GM21717 (cell line): ENCODE measurements at regions not wholly inside any gene's neighbourhood (a gene's known extent, or its start where the extent isn't known, plus 50 kb on each side); places are given as distances from the start of the nearest gene placed in this dataset.
"Not testable (repeated sequence)": the region's sequence is repeated elsewhere in the genome, so short reads cannot be mapped to it uniquely, and the experiment has no call there.

Experiments used
- ATAC-seq: cut with Tn5 transposase; IDR thresholded peaks from one replicate; pipeline ENCODE4 v1.9.1; 2021; ENCODE audit warnings: mild to moderate bottlenecking, moderate library complexity; ENCODE audit not compliant: unreplicated experiment

DNA sequence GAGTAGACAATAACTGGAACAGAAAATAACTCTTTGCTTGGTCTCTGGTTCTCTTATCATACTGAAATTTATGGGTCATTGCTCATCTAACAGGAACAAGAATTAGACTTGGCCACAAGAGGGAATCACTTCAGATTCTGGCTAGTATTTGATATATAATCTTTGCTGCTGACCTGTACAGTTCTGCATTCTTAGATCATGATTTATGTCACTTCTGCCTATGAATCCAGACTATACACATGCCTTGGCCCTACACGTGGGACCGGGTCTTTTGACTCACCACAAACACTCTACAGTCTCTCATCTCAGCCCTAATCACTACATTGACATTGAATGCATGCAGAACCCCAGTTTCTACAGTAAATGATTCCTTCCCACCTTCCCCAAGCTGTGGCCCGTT, 162.5 kb upstream of the SOX2 start:
- no peak for ATAC-seq

GRCh38 chr3:181541414-181541813, 170.3 kb upstream of the SOX2 start:
- no peak for ATAC-seq

- no peak for ATAC-seq
Observed at GRCh38 chr3:181534781-181535221, 176.9 kb upstream of the SOX2 start.

DNA sequence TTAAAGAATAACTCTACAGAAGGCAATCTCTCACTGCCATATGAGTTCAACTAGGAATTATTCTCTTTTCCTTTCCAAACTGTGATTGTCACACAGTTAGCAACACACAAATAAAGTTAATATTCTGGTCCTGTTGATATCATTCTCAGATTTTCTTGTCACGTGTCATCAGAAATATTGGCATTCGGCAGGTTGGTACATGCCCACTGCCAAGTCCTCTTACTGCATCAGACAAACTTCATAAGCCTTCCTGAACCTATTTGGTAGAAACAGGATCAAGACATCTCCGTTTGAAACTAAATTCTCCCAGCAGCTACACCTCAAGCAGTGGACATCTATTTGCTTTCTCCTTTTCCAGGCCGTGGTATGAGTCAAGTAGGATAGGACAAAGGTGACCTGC, 177.9 kb upstream of the SOX2 start:
- no peak for ATAC-seq

GRCh38 chr3:181530584-181530983, 181.1 kb upstream of the SOX2 start:
- no peak for ATAC-seq

DNA sequence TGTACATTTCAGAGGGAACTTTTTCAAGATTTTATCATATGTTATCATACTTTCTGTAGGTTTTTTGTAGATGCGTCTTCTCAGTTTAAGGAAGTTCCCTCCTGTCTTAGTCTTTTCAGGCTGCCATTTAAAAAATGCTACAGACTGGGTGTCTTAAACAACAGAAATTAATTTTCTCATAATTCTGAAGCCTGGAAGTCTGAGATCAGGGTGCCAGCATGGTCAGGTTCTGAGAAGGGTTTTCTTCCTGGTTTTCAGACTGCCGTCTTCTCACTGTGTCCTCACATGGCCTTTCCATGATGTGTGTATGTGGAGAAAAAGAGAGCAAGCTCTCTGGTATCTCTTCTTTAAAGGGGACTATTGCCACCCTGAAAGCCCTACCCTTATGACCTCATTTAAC, 189.9 kb upstream of the SOX2 start:
- no peak for ATAC-seq

- no peak for ATAC-seq
Observed at GRCh38 chr3:181518222-181518621, 193.5 kb upstream of the SOX2 start.

GRCh38 chr3:181512787-181513186, 198.9 kb upstream of the SOX2 start:
- ATAC-seq, result no peak

- no peak for ATAC-seq
Observed at GRCh38 chr3:181510500-181510899, 201.2 kb upstream of the SOX2 start.

GRCh38 chr3:181497358-181497757, 214.4 kb upstream of the SOX2 start:
- ATAC-seq, result no peak

GRCh38 chr3:181493423-181493822, 218.3 kb upstream of the SOX2 start:
- ATAC-seq, result no peak

- no peak for ATAC-seq
Observed at GRCh38 chr3:181488536-181488935, 223.2 kb upstream of the SOX2 start.

DNA sequence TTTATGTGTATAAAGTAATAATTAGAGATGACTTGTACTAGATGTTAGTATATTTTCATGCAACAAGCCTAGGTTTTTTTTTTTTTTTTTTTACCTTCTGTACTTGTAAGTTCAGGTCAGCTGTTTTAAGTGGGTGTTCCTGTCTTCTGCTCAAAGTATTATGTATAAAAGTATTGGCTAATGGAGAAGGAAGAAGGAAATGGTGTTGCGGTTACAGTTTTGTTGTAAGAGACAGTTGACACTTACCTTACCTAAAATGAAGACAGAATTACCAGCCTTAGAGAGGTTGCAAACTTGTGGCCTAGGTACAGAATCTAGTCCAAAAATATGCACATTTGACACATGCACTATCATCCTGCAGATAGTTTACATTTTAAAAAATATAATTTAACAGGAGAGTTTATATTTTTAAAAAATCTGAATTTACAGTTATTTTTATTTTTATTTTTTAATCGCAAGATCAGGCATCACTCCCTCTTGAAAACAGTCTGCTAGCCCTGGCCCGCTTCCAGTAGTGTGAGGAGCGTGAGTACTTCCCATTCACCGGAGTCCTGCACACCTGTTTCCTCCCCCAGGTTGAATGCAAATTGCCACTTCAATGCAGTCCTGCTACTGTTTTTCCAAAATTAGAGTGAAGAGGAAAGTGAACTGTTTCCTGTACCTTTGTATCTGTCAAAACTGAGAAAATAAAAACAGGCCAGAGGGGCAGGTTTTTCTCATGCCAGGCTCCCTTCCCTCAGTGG, 224.3 kb upstream of the SOX2 start:
- no peak for ATAC-seq

GRCh38 chr3:181486141-181486885, 225.4 kb upstream of the SOX2 start:
- ATAC-seq, result no peak

- no peak for ATAC-seq
Observed at GRCh38 chr3:181484026-181484425, 227.7 kb upstream of the SOX2 start.

DNA sequence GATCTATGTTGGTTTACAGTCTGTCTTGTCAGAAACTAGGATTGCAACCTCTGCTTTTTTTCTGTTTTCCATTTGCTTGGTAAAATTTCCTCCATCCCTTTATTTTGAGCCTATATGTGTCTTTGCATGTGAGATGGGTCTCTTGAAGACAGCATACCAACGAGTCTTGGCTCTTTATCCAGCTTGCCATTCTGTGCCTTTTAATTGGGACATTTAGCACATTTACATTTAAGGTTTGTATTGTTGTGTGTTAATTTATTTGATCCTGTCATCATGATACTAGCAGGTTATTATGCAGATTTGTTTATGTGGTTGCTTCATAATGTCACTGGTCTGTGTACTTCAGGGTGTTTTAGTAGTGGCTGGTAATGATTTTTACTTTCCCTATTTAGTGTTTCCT, 236.6 kb upstream of the SOX2 start:
- not testable (repeated sequence) for ATAC-seq

DNA sequence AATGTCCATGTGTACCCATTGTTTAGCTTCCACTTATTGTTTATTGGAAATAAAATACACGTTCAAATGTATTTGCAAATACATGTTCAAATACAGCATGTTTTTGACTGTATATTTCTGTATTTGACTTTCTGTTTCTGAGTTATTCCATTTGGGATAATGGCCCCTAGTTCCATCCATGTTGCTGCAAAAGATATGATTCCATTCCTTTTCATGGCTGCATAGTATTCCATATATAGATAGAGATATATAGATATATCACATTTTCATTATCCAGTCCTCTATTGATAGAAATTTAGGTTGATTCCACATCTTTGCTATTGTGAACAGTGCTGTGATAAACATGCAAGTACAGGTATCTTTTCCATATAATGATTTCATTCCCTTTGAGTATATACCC, 241.4 kb upstream of the SOX2 start:
- ATAC-seq, result no peak

DNA sequence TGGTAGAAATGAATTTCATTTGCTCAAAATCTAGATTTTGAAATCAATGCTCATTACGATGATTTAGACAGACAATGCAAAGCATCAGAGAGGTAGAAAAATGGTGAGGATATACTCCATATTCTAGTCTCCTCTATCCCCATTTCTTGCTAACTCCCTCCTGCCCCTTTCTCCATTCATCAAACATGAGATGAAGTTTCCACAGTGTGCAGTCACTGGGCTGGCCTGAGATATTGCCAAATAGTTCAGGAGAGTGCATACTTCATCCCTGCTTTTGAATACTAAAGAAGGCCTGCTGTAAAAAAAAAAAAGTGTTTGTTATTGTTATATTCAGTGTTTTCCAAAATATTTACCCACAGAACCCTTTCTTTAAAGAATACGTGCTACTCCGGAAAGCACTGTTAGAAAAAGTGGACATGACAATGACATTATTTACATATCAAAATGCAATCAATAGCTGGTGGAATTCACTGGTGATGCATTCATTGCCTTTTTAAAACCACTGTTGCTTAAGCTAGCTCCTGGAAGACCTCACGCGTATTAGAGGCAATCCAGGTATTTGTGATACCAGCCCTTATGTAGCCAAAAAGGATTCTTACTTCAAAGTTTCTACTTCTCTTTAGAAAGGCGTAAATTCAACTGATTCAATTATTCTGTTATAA, 247.6 kb upstream of the SOX2 start:
- ATAC-seq, result no peak

DNA sequence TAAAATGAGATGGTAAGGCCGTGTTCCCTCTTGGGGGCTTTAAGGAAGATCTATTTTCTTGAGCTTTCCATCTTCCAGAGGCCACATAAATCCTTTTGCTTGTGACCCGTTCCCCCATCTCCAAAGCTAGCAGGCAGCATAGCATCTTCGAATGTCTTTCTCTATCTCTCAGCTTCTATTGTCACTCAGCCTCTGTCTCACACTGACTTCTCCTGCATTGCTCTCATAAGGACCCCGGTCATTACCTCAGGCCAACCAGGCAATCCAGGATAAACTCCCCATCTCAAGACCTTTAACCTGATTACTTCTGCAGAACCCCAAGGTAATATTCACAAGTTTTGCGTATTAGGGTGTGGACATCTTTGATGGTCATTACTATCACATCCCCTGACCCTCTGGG, 250.3 kb upstream of the SOX2 start:
- ATAC-seq, result no peak

- no peak for ATAC-seq
Observed at GRCh38 chr3:181459516-181459915, 252.2 kb upstream of the SOX2 start.

DNA sequence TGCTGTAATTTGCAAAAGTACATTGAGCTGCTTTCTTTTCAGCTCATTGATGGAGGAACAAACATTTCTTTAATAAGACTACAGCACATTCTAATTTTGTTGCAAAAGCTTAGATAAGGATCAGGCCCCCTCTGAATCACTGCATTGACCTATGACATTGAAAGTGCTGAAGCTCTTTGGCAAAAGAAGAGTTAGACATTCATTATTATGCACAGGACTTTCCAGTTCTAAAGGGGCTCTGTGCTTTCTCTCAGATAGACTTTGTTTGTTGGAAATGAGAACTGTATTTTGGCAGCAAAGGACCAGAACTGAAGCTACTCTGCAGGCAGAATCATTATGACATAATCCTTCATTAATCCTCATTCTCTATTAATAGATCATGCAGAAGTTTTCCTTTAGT, 252.9 kb upstream of the SOX2 start:
- no peak for ATAC-seq

DNA sequence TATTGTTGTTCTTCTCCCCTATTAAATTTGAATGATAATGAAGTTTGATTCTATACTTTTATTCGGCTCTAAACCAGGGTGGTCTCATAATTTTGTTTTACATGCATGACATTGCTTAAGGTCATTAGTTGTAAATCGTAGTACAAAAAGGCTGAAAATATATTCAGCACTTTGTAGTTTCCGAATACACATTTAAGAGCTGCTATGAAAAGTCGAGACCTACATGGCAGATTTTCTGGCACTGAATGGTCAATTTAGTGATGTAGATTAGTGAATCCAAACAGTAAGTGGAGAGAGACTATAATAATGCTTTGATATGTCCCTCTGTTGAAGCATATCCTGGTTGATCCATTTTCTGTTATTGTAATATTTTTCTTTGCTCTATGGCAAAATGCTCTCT, 254.0 kb upstream of the SOX2 start:
- no peak for ATAC-seq
